ENCODE measurements at regions not wholly inside any gene's neighbourhood (a gene's known extent, or its start where the extent isn't known, plus 50 kb on each side); places are given as distances from the start of the nearest gene placed in this dataset.

- Histone ChIP-seq H3K79me2 (ENCODE audit: insufficient read depth, low read length) (no peaks in the 10 kb centered on the region), H3K36me3 (ENCODE audit: insufficient read depth, low read length) (no peaks in the 10 kb centered on the region), H3K9me3 (ENCODE audit: low read length) (no peaks in the 10 kb centered on the region), H4K20me1 (ENCODE audit: insufficient read depth, low read length) (no peaks in the 10 kb centered on the region), H2AFZ (ENCODE audit: low read length) (0 out of 2 replicates have a peak overlapping the region, but pooled peaks have one; percentile 58), H3K4me2 (ENCODE audit: low read length) (no peak overlapping the region), H3K27ac (ENCODE audit: low read depth, low read length, poor library complexity, severe bottlenecking) (no peak overlapping the region), H3K4me1 (ENCODE audit: insufficient read depth, low read length, severe bottlenecking) (peaks cover 7% of the 10 kb centered on the region), H3K27me3 (ENCODE audit: insufficient read depth, low read length) (no peaks in the 10 kb centered on the region), H3K9me2 (ENCODE audit: low read depth, low read length) (no peaks in the 10 kb centered on the region), H3K9ac (ENCODE audit: low read length) (no peak overlapping the region), H3K4me3 (ENCODE audit: low read depth, low read length, poor library complexity, severe bottlenecking) (no peak overlapping the region), H3F3A (ENCODE audit: insufficient read depth, low read length) (no peaks in the 10 kb centered on the region)
- TF ChIP-seq CTCF (IDR thresholded peaks at IDR 0.05; ENCODE audit: low read length) (no peak), EZH2 (IDR thresholded peaks at IDR 0.05; ENCODE audit: borderline replicate concordance, low read length) (no peak)
Observed at GRCh38 chr3:88443066-88443465, 293.3 kb downstream of the C3orf38 start.

GRCh38 chr3:88444251-88444650, 294.5 kb downstream of the C3orf38 start:
- Histone ChIP-seq H3K4me1 (ENCODE audit: insufficient read depth, low read length, severe bottlenecking) (peaks cover 7% of the 10 kb centered on the region), H3K27ac (ENCODE audit: low read depth, low read length, poor library complexity, severe bottlenecking) (no peak overlapping the region), H3K9me2 (ENCODE audit: low read depth, low read length) (no peaks in the 10 kb centered on the region), H2AFZ (ENCODE audit: low read length) (no peak overlapping the region), H3K27me3 (ENCODE audit: insufficient read depth, low read length) (no peaks in the 10 kb centered on the region), H3K9ac (ENCODE audit: low read length) (no peak overlapping the region), H3K4me2 (ENCODE audit: low read length) (no peak overlapping the region), H3K4me3 (ENCODE audit: low read depth, low read length, poor library complexity, severe bottlenecking) (no peak overlapping the region), H3K9me3 (ENCODE audit: low read length) (no peaks in the 10 kb centered on the region), H3K36me3 (ENCODE audit: insufficient read depth, low read length) (no peaks in the 10 kb centered on the region), H3K79me2 (ENCODE audit: insufficient read depth, low read length) (no peaks in the 10 kb centered on the region), H3F3A (ENCODE audit: insufficient read depth, low read length) (no peaks in the 10 kb centered on the region), H4K20me1 (ENCODE audit: insufficient read depth, low read length) (no peaks in the 10 kb centered on the region)
- TF ChIP-seq CTCF (IDR thresholded peaks at IDR 0.05; ENCODE audit: low read length) (no peak), EZH2 (IDR thresholded peaks at IDR 0.05; ENCODE audit: borderline replicate concordance, low read length) (no peak)

GRCh38 chr3:88452228-88452627, 302.5 kb downstream of the C3orf38 start:
- Histone ChIP-seq H3K9ac (ENCODE audit: low read length) (no peak overlapping the region), H4K20me1 (ENCODE audit: insufficient read depth, low read length) (no peaks in the 10 kb centered on the region), H3K79me2 (ENCODE audit: insufficient read depth, low read length) (no peaks in the 10 kb centered on the region), H3K4me3 (ENCODE audit: low read depth, low read length, poor library complexity, severe bottlenecking) (no peak overlapping the region), H3K36me3 (ENCODE audit: insufficient read depth, low read length) (no peaks in the 10 kb centered on the region), H3K27ac (ENCODE audit: low read depth, low read length, poor library complexity, severe bottlenecking) (no peak overlapping the region), H3K27me3 (ENCODE audit: insufficient read depth, low read length) (no peaks in the 10 kb centered on the region), H3F3A (ENCODE audit: insufficient read depth, low read length) (no peaks in the 10 kb centered on the region), H3K4me1 (ENCODE audit: insufficient read depth, low read length, severe bottlenecking) (no peaks in the 10 kb centered on the region), H3K9me2 (ENCODE audit: low read depth, low read length) (no peaks in the 10 kb centered on the region), H2AFZ (ENCODE audit: low read length) (no peak overlapping the region), H3K9me3 (ENCODE audit: low read length) (no peaks in the 10 kb centered on the region), H3K4me2 (ENCODE audit: low read length) (no peak overlapping the region)
- no peak for TF ChIP-seq EZH2 (IDR thresholded peaks at IDR 0.05; ENCODE audit: borderline replicate concordance, low read length)

GRCh38 chr3:88460369-88460768, 310.6 kb downstream of the C3orf38 start:
- Histone ChIP-seq H3F3A (ENCODE audit: insufficient read depth, low read length) (no peaks in the 10 kb centered on the region), H3K36me3 (ENCODE audit: insufficient read depth, low read length) (no peaks in the 10 kb centered on the region), H3K9me2 (ENCODE audit: low read depth, low read length) (no peaks in the 10 kb centered on the region), H3K4me3 (ENCODE audit: low read depth, low read length, poor library complexity, severe bottlenecking) (no peak overlapping the region), H3K27ac (ENCODE audit: low read depth, low read length, poor library complexity, severe bottlenecking) (no peak overlapping the region), H3K27me3 (ENCODE audit: insufficient read depth, low read length) (no peaks in the 10 kb centered on the region), H3K79me2 (ENCODE audit: insufficient read depth, low read length) (no peaks in the 10 kb centered on the region), H3K4me1 (ENCODE audit: insufficient read depth, low read length, severe bottlenecking) (no peaks in the 10 kb centered on the region), H2AFZ (ENCODE audit: low read length) (no peak overlapping the region), H3K9me3 (ENCODE audit: low read length) (no peaks in the 10 kb centered on the region), H4K20me1 (ENCODE audit: insufficient read depth, low read length) (no peaks in the 10 kb centered on the region), H3K4me2 (ENCODE audit: low read length) (no peak overlapping the region), H3K9ac (ENCODE audit: low read length) (no peak overlapping the region)
- no peak for TF ChIP-seq CTCF (IDR thresholded peaks at IDR 0.05; ENCODE audit: low read length)
- TF ChIP-seq EZH2 (IDR thresholded peaks at IDR 0.05; ENCODE audit: borderline replicate concordance, low read length) = no peak

Data from OCI-LY1 (cell line).